ENCODE measurements at regions not wholly inside any gene's neighbourhood (a gene's known extent, or its start where the extent isn't known, plus 50 kb on each side); places are given as distances from the start of the nearest gene placed in this dataset.

- no peak for TF ChIP-seq CTCF (IDR thresholded peaks at IDR 0.05; ENCODE audit: control extremely low read depth in 1 of 3, insufficient read depth in 1 of 3, low read depth in 1 of 3, low read length in 3 of 3)
- TF ChIP-seq, protein P1, sequence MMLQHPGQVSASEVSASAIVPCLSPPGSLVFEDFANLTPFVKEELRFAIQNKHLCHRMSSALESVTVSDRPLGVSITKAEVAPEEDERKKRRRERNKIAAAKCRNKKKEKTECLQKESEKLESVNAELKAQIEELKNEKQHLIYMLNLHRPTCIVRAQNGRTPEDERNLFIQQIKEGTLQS (IDR thresholded peaks at IDR 0.05; ENCODE audit: insufficient read depth, low read depth, low read length) = no peak
These were observed 616.3 kb upstream of the TMEM132C start for GRCh38 chr12:127650626-127651025.
